ENCODE measurements at regions not wholly inside any gene's neighbourhood (a gene's known extent, or its start where the extent isn't known, plus 50 kb on each side); places are given as distances from the start of the nearest gene placed in this dataset.

DNA sequence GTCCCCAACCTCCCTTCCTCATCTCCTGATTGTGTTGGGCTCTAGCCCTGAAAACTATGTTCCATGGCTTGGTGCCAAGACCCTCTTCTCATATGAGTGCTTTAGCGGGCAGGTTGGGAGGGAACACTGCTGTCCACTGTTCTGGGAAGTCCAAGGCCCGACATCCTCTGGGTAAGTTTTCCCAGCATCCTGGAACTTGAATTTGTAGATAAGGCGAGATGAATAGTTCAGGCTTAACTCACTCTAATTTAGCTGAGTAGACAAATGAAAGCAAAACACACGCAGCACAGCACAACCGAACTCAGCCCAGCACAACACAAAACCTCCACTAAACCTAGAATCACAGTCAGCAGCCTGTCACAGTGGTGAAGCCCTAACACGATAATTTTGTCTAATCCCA is 95.3 kb upstream of the SLC28A3 start:
- H3K4me3 ChIP-seq, result no peak overlapping the region
- peak in 1 of 2 experiments; percentile 9 for DNase-seq
- no peaks in the 10 kb centered on the region for H3K27me3 ChIP-seq
- no peaks in the 10 kb centered on the region for H3K9me3 ChIP-seq (replicated peaks)
- H3K36me3 ChIP-seq, result no peaks in the 10 kb centered on the region
- no peak overlapping the region for H3K27ac ChIP-seq
- H3K4me1 ChIP-seq, result no peaks in the 10 kb centered on the region

- Histone ChIP-seq H3K4me1 (no peaks in the 10 kb centered on the region), H3K27ac (no peak overlapping the region), H3K4me3 (no peak overlapping the region), H3K27me3 (no peaks in the 10 kb centered on the region), H3K9me3 (replicated peaks) (no peaks in the 10 kb centered on the region), H3K36me3 (no peaks in the 10 kb centered on the region)
- DNase-seq, result no peak
Measured at GRCh38 chr9:84436386-84437109, 96.0 kb upstream of the SLC28A3 start.

- no peak for DNase-seq
- no peaks in the 10 kb centered on the region for H3K4me1 ChIP-seq
Measured at GRCh38 chr9:84438391-84438790, 97.8 kb upstream of the SLC28A3 start.

GRCh38 chr9:84439250-84439649 is 98.7 kb upstream of the SLC28A3 start:
- Histone ChIP-seq H3K27me3 (no peaks in the 10 kb centered on the region), H3K9me3 (replicated peaks) (no peaks in the 10 kb centered on the region), H3K4me1 (no peaks in the 10 kb centered on the region), H3K36me3 (no peaks in the 10 kb centered on the region), H3K27ac (no peak overlapping the region), H3K4me3 (no peak overlapping the region)
- DNase-seq, result no peak

More at GRCh38 chr9:84438391-84438790, 97.8 kb upstream of the SLC28A3 start:
- Histone ChIP-seq H3K27me3 (no peaks in the 10 kb centered on the region), H3K4me3 (no peak overlapping the region), H3K27ac (no peak overlapping the region), H3K9me3 (replicated peaks) (no peaks in the 10 kb centered on the region), H3K36me3 (no peaks in the 10 kb centered on the region)

GRCh38 chr9:84442712-84443111 is 102.2 kb upstream of the SLC28A3 start:
- Histone ChIP-seq H3K27me3 (no peaks in the 10 kb centered on the region), H3K27ac (no peak overlapping the region), H3K4me3 (no peak overlapping the region), H3K4me1 (no peaks in the 10 kb centered on the region), H3K9me3 (replicated peaks) (no peaks in the 10 kb centered on the region), H3K36me3 (no peaks in the 10 kb centered on the region)
- no peak for DNase-seq

GRCh38 chr9:84445737-84446136 is 105.2 kb upstream of the SLC28A3 start:
- DNase-seq, result no peak
- no peak overlapping the region for H3K27ac ChIP-seq

DNA sequence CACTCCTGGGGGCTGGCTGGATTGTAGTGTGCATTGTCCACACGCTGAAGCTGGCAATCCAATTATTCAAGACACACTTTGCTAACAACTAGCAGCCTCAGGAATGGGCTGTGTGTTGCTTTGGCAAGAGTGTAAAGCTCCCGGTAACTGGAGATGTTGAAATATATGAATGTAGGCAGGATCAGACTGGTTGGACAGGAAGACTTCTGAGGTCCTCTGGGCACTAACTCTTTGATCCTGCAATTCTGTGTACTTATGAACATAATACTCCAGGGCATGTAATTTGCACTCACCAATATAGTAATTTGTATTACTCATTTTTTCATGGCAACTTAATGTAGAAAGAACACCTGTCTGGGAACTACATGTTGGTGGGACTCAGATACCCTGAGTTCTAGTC is 106.7 kb upstream of the SLC28A3 start:
- H3K36me3 ChIP-seq, result no peaks in the 10 kb centered on the region
- no peak for DNase-seq
- no peaks in the 10 kb centered on the region for H3K4me1 ChIP-seq
- H3K9me3 ChIP-seq (replicated peaks), result no peaks in the 10 kb centered on the region
- no peaks in the 10 kb centered on the region for H3K27me3 ChIP-seq
- no peak overlapping the region for H3K4me3 ChIP-seq
- no peak overlapping the region for H3K27ac ChIP-seq

More at GRCh38 chr9:84445737-84446136, 105.2 kb upstream of the SLC28A3 start:
- Histone ChIP-seq H3K4me3 (no peak overlapping the region), H3K27me3 (no peaks in the 10 kb centered on the region), H3K36me3 (no peaks in the 10 kb centered on the region), H3K4me1 (no peaks in the 10 kb centered on the region), H3K9me3 (replicated peaks) (no peaks in the 10 kb centered on the region)

- Histone ChIP-seq H3K9me3 (replicated peaks) (no peaks in the 10 kb centered on the region), H3K4me3 (no peak overlapping the region), H3K4me1 (no peaks in the 10 kb centered on the region), H3K27ac (no peak overlapping the region), H3K27me3 (no peaks in the 10 kb centered on the region), H3K36me3 (no peaks in the 10 kb centered on the region)
- no peak for DNase-seq
Measured at GRCh38 chr9:84450029-84450428, 109.5 kb upstream of the SLC28A3 start.

DNA sequence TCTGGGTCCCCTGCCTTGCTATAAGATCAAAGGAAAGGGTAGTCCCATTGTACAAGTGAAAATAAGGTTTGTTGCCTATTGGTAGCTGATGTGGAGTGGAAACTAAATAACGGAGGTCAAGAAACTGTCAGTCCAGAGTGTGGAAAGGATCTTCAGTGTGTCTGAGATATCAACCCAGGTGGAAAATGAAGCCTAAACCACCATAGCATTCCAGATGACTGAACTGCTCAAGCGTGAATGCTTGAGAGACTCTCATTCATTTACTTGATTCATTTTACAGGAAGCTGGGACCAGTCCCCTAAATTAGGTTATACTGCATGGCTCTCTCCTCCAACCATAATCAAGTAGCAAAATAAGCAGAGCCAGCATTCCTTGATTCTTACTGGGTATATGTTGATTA is 116.0 kb upstream of the SLC28A3 start:
- DNase-seq, result no peak
- H3K4me3 ChIP-seq, result no peak overlapping the region
- H3K36me3 ChIP-seq, result no peaks in the 10 kb centered on the region
- H3K27me3 ChIP-seq, result peaks cover 4% of the 10 kb centered on the region; the same call in 1 of the 2 replicates
- no peaks in the 10 kb centered on the region for H3K4me1 ChIP-seq
- H3K27ac ChIP-seq, result no peak overlapping the region
- no peaks in the 10 kb centered on the region for H3K9me3 ChIP-seq (replicated peaks)

- no peaks in the 10 kb centered on the region for H3K4me1 ChIP-seq
- DNase-seq, result no peak
- no peaks in the 10 kb centered on the region for H3K36me3 ChIP-seq
- no peak overlapping the region for H3K27ac ChIP-seq
- peaks cover 4% of the 10 kb centered on the region; the same call in 1 of the 2 replicates for H3K27me3 ChIP-seq
- H3K4me3 ChIP-seq, result no peak overlapping the region
- H3K9me3 ChIP-seq (replicated peaks), result no peaks in the 10 kb centered on the region
Measured at GRCh38 chr9:84460695-84461094, 120.1 kb upstream of the SLC28A3 start.

- H3K4me1 ChIP-seq, result no peaks in the 10 kb centered on the region
- H3K27me3 ChIP-seq, result peaks cover 4% of the 10 kb centered on the region; the same call in 1 of the 2 replicates
- H3K4me3 ChIP-seq, result no peak overlapping the region
- no peaks in the 10 kb centered on the region for H3K36me3 ChIP-seq
- DNase-seq, result no peak
- H3K27ac ChIP-seq, result no peak overlapping the region
- H3K9me3 ChIP-seq (replicated peaks), result no peaks in the 10 kb centered on the region
Measured at GRCh38 chr9:84463272-84463671, 122.7 kb upstream of the SLC28A3 start.

DNA sequence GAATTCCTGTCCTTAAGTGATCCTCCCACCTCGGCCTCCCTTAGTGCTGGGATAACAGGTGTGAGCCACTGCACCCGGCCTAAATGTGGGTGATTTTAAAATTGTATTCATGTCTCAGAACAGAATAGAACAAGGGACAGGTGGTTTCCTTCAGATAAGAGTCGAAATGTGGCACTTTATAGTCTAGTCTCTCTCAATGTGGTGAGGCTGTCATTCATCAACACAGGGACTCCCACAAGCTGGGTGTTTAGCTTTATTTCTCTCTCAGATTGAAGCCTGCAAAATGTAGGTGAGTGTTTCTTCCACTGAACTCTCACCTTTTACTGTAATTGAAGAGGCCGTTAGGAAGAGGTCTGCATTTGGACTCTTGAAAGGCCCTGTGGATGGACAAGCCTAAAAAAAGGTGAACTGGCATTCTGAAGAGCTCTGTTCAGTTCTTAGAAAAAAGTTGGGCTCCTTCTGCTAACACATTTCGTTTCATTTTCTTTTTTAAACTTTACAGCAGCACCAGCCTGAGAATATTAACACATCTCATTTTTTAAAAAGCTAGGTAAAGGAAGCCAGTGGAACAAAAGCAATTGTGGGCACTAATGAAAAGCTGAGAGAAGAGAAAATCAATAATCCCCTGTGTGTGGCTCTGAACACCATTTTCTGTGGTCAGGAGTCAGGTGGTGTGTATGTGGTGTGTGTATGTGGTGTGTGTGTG is 126.2 kb upstream of the SLC28A3 start:
- Histone ChIP-seq H3K27me3 (no peaks in the 10 kb centered on the region; the same call in 1 of the 2 replicates), H3K36me3 (no peaks in the 10 kb centered on the region), H3K9me3 (replicated peaks) (no peaks in the 10 kb centered on the region), H3K4me1 (no peaks in the 10 kb centered on the region), H3K4me3 (no peak overlapping the region), H3K27ac (no peak overlapping the region)
- DNase-seq, result no peak

- DNase-seq, result no peak
- H3K4me3 ChIP-seq, result no peak overlapping the region
- no peaks in the 10 kb centered on the region for H3K36me3 ChIP-seq
- no peaks in the 10 kb centered on the region for H3K27me3 ChIP-seq
- H3K9me3 ChIP-seq (replicated peaks), result no peaks in the 10 kb centered on the region
- H3K4me1 ChIP-seq, result no peaks in the 10 kb centered on the region
- H3K27ac ChIP-seq, result no peak overlapping the region
Measured at GRCh38 chr9:84471816-84472215, 131.3 kb upstream of the SLC28A3 start.

GRCh38 chr9:84478996-84479395 is 138.4 kb upstream of the SLC28A3 start:
- H3K27me3 ChIP-seq, result 0 out of 2 replicates have a peak, but pooled peaks cover 5% of the 10 kb centered on the region
- DNase-seq, result no peak
- H3K36me3 ChIP-seq, result no peaks in the 10 kb centered on the region
- H3K27ac ChIP-seq, result no peak overlapping the region
- no peaks in the 10 kb centered on the region for H3K4me1 ChIP-seq
- no peaks in the 10 kb centered on the region for H3K9me3 ChIP-seq (replicated peaks)
- H3K4me3 ChIP-seq, result no peak overlapping the region

GRCh38 chr9:84480071-84480470 is 139.5 kb upstream of the SLC28A3 start:
- DNase-seq, result no peak
- no peak overlapping the region for H3K27ac ChIP-seq
- H3K9me3 ChIP-seq (replicated peaks), result no peaks in the 10 kb centered on the region
- H3K27me3 ChIP-seq, result 0 out of 2 replicates have a peak, but pooled peaks cover 5% of the 10 kb centered on the region
- H3K36me3 ChIP-seq, result no peaks in the 10 kb centered on the region
- no peak overlapping the region for H3K4me3 ChIP-seq
- H3K4me1 ChIP-seq, result no peaks in the 10 kb centered on the region

All from SJCRH30 (cell line).